ENCODE measurements at regions not wholly inside any gene's neighbourhood (a gene's known extent, or its start where the extent isn't known, plus 50 kb on each side); places are given as distances from the start of the nearest gene placed in this dataset.

DNA sequence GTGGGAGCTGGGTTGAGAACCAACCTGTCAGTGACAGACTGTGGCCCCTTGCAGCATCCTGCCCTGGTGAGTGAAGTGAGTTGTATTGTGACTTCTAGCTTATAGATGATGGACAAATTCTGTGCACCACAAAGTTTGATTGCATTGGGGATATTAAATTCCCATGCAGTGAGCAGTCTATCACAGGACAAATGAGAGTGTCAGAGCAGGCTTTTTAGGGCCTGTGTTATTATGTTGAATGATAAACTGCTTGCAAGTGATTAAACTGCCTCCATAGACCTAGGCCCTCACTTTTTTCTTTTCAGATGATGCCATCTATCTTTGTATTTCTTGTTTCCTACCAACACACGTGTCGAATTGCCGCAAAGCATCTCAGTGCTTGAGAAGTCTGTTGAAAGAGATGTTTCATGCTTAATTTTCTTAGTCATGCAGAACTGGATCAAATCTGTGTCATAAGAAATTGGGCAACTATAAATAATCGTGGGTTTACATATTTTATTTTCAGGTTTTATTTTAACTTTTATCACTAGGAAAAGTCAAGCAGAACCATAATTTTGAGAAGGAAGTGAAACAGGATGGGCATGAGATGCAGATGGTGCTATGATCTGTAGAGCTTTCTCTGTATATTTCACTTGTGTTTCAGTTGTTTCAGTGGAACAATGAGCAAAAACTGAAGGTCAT lies 199.2 kb downstream of the S1PR1 start:
- no peak overlapping the region for H3K4me3 ChIP-seq (ENCODE audit: severe bottlenecking)

DNA sequence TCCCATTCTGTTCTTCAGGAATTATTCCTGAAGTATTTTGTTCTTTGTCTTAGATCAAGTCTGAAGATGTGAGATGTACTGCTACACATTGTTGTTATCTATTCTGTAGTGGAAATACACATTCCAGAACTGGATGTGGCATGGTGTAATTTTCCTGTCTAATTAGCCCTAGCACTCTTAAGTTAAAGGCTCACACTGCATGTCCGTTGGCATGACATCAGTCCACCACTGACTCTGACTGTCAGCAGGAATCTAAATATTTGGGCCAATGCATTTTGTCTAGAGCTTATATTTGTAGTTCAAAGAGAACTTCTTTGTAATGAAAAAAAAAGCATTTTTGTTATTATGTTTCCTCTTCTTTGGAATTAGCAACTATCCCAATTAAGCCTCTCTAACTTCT lies 201.0 kb downstream of the S1PR1 start:
- Histone ChIP-seq H3K36me3 (ENCODE audit: low read depth) (no peaks in the 10 kb centered on the region), H3K4me1 (ENCODE audit: insufficient read depth, poor library complexity, severe bottlenecking) (no peaks in the 10 kb centered on the region), H3K4me3 (ENCODE audit: severe bottlenecking) (no peak overlapping the region), H3K9me3 (ENCODE audit: severe bottlenecking) (no peaks in the 10 kb centered on the region), H3K27me3 (ENCODE audit: insufficient read depth, poor library complexity, severe bottlenecking) (peaks cover 9% of the 10 kb centered on the region), H3K27ac (ENCODE audit: poor library complexity, severe bottlenecking) (no peak overlapping the region)
- TF ChIP-seq, protein P1, sequence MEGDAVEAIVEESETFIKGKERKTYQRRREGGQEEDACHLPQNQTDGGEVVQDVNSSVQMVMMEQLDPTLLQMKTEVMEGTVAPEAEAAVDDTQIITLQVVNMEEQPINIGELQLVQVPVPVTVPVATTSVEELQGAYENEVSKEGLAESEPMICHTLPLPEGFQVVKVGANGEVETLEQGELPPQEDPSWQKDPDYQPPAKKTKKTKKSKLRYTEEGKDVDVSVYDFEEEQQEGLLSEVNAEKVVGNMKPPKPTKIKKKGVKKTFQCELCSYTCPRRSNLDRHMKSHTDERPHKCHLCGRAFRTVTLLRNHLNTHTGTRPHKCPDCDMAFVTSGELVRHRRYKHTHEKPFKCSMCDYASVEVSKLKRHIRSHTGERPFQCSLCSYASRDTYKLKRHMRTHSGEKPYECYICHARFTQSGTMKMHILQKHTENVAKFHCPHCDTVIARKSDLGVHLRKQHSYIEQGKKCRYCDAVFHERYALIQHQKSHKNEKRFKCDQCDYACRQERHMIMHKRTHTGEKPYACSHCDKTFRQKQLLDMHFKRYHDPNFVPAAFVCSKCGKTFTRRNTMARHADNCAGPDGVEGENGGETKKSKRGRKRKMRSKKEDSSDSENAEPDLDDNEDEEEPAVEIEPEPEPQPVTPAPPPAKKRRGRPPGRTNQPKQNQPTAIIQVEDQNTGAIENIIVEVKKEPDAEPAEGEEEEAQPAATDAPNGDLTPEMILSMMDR (IDR thresholded peaks at IDR 0.05; ENCODE audit: poor library complexity, severe bottlenecking): no peak
- DNase-seq (ENCODE audit: low spot score): no peak
- no peak for ATAC-seq (ENCODE audit: low read depth)

More for the DNA sequence above, 199.2 kb downstream of the S1PR1 start:
- Histone ChIP-seq H3K9me3 (ENCODE audit: severe bottlenecking) (no peaks in the 10 kb centered on the region), H3K4me1 (ENCODE audit: insufficient read depth, poor library complexity, severe bottlenecking) (no peaks in the 10 kb centered on the region), H3K27ac (ENCODE audit: poor library complexity, severe bottlenecking) (no peak overlapping the region), H3K36me3 (ENCODE audit: low read depth) (no peaks in the 10 kb centered on the region), H3K27me3 (ENCODE audit: insufficient read depth, poor library complexity, severe bottlenecking) (peaks cover 9% of the 10 kb centered on the region)
- no peak for DNase-seq (ENCODE audit: low spot score)
- no peak for ATAC-seq (ENCODE audit: low read depth)
- TF ChIP-seq, protein P1 (IDR thresholded peaks at IDR 0.05; ENCODE audit: poor library complexity, severe bottlenecking): no peak

DNA sequence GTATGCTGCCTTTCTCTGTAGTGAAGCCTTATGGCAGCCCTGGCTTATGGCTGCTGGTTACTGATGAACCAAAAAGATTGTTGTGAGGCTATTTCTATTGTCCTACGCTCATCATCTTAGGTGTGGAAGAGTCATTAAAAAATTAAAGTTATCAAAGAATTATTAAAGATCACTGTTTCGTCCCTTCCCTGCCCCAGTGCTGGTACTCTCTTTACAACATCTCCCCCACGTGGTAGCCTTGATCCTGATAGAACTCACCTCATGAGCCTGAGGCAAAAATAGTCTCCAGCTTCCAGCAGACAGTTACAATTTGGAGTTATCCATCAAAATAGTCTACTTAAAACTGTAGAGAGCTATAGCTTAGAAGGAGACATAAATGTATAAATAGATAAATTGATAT lies 201.5 kb downstream of the S1PR1 start:
- ATAC-seq (ENCODE audit: low read depth) (peak; percentile 64; the same call in 1 of the 3 replicates), DNase-seq (ENCODE audit: low spot score) (no peak)
- H3K27me3 ChIP-seq (ENCODE audit: insufficient read depth, poor library complexity, severe bottlenecking): peaks cover 9% of the 10 kb centered on the region
- TF ChIP-seq, protein P1 (IDR thresholded peaks at IDR 0.05; ENCODE audit: poor library complexity, severe bottlenecking): peak; percentile 25
- no peaks in the 10 kb centered on the region for H3K36me3 ChIP-seq (ENCODE audit: low read depth)
- no peak overlapping the region for H3K27ac ChIP-seq (ENCODE audit: poor library complexity, severe bottlenecking)
- no peak overlapping the region for H3K4me3 ChIP-seq (ENCODE audit: severe bottlenecking)
- no peaks in the 10 kb centered on the region for H3K9me3 ChIP-seq (ENCODE audit: severe bottlenecking)
- H3K4me1 ChIP-seq (ENCODE audit: insufficient read depth, poor library complexity, severe bottlenecking): no peaks in the 10 kb centered on the region

DNA sequence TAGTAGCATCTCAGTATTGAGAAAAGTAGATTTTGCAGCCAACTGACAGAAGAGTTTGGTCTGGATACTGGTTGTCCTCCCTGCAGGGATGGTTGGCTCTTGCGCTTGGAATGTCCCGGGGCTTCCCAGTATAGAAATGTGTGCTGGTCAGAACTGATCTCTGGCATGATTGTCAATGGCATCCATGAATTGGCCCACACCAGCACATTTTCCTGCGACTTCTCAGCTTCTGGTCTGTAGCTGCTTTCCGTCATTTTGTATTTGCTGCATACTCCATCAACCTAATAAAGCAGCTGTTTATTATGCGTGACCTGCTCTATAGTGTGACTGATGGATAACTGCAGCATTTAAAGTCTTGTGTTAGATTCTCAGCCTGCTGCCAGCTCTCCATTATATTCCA lies 203.7 kb downstream of the S1PR1 start:
- no peak for DNase-seq (ENCODE audit: low spot score)

DNA sequence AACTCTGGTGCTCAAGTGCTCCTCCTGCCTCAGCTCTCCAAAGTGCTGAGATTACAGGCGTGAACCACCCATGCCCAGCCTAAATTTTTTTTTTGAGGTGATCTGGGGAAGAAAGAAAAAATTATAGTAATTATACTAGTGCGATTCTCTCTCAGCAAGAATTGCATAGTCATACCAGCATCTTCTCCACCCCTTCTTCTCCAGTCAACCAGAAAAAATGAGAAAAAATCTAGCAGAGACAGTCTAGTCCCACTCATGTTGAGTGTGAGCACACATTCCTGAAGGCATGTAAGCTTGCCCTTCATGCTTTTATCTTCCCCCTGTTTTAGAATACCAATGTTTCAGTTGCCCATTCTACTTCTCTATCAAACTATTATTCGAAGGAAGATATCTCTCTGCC lies 207.6 kb downstream of the S1PR1 start:
- DNase-seq (ENCODE audit: low spot score) (no peak), ATAC-seq (ENCODE audit: low read depth) (no peak)
- Histone ChIP-seq H3K27ac (ENCODE audit: poor library complexity, severe bottlenecking) (no peak overlapping the region), H3K27me3 (ENCODE audit: insufficient read depth, poor library complexity, severe bottlenecking) (peaks cover 3% of the 10 kb centered on the region), H3K36me3 (ENCODE audit: low read depth) (no peaks in the 10 kb centered on the region), H3K4me1 (ENCODE audit: insufficient read depth, poor library complexity, severe bottlenecking) (no peaks in the 10 kb centered on the region), H3K4me3 (ENCODE audit: severe bottlenecking) (no peak overlapping the region), H3K9me3 (ENCODE audit: severe bottlenecking) (no peaks in the 10 kb centered on the region)
- TF ChIP-seq, protein P1 (IDR thresholded peaks at IDR 0.05; ENCODE audit: poor library complexity, severe bottlenecking): no peak

More for the DNA sequence above, 203.7 kb downstream of the S1PR1 start:
- TF ChIP-seq, protein P1 (IDR thresholded peaks at IDR 0.05; ENCODE audit: poor library complexity, severe bottlenecking): no peak
- no peak for ATAC-seq (ENCODE audit: low read depth)
- no peak overlapping the region for H3K27ac ChIP-seq (ENCODE audit: poor library complexity, severe bottlenecking)
- H3K36me3 ChIP-seq (ENCODE audit: low read depth): no peaks in the 10 kb centered on the region
- H3K4me3 ChIP-seq (ENCODE audit: severe bottlenecking): no peak overlapping the region
- H3K9me3 ChIP-seq (ENCODE audit: severe bottlenecking): no peaks in the 10 kb centered on the region
- peaks cover 9% of the 10 kb centered on the region for H3K27me3 ChIP-seq (ENCODE audit: insufficient read depth, poor library complexity, severe bottlenecking)
- no peaks in the 10 kb centered on the region for H3K4me1 ChIP-seq (ENCODE audit: insufficient read depth, poor library complexity, severe bottlenecking)
